Fibroblast of the aortic adventitia (primary cell): ENCODE measurements at regions not wholly inside any gene's neighbourhood (a gene's known extent, or its start where the extent isn't known, plus 50 kb on each side); places are given as distances from the start of the nearest gene placed in this dataset.

Experiments used
- DNase-seq: peaks from one replicate; pipeline ENCODE4 v3.0.0-alpha.2; 2010; ENCODE audit warnings: low read depth
- H3K4me3 ChIP-seq: 2 replicates; pipeline ENCODE4 v1.5.1; 2011; ENCODE audit warnings: low read depth, mild to moderate bottlenecking, control low read depth, low read length, moderate library complexity
- TF ChIP-seq, protein P1 (sequence below): IDR thresholded peaks from 2 replicates; pipeline ENCODE4 v1.5.1; 2011; ENCODE audit warnings: mild to moderate bottlenecking, low read length, control low read depth, inconsistent platforms; ENCODE audit not compliant: insufficient read depth

DNA sequence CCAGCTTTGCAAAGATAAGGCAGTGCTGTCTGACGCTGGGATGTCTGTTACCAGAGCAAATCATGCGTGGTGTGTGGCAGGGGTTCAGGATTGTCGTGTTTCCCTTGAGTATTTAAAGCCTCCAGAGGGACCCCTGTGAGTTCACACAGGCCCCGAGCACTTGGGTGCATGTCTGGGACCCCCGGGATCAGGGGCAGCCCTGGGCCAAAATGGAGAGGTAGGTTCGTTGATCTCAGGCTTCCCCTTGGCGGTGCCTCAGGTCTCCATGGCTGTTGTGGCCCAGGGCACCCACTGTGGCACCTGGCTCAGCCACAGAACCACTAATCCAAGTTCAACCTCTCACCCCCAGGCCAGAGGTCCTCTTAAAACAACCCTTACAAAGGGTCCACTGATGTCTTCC, 523.1 kb upstream of the DPP6 start:
- no peak for DNase-seq
- TF ChIP-seq, protein P1, sequence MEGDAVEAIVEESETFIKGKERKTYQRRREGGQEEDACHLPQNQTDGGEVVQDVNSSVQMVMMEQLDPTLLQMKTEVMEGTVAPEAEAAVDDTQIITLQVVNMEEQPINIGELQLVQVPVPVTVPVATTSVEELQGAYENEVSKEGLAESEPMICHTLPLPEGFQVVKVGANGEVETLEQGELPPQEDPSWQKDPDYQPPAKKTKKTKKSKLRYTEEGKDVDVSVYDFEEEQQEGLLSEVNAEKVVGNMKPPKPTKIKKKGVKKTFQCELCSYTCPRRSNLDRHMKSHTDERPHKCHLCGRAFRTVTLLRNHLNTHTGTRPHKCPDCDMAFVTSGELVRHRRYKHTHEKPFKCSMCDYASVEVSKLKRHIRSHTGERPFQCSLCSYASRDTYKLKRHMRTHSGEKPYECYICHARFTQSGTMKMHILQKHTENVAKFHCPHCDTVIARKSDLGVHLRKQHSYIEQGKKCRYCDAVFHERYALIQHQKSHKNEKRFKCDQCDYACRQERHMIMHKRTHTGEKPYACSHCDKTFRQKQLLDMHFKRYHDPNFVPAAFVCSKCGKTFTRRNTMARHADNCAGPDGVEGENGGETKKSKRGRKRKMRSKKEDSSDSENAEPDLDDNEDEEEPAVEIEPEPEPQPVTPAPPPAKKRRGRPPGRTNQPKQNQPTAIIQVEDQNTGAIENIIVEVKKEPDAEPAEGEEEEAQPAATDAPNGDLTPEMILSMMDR = no peak
- H3K4me3 ChIP-seq = no peak overlapping the region

DNA sequence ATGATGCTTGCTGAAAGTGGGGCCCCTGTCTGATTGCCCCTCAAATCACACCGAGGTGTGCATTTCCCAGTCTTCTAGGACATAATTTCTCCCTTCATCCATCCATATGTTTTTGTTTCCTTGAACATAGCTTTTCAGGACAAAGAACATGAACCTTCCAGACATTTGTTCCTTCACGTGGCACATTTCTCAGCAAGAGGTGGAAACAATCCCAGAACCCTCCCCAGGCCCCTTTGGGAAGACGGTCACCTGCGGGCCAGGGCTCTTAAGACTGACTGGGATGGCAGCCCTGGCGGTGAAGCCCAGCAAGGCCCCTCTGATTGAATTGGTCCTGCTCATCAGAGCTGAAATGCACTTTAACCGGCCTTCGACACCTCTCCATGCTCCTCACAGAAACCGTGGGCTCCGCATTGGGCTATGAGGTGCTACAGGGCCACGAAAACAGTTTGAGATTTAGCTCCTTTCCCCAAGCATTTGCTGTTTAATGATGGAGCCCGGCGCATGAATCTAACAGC, 522.5 kb upstream of the DPP6 start:
- TF ChIP-seq, protein P1 = no peak
- no peak overlapping the region for H3K4me3 ChIP-seq
- DNase-seq = no peak

DNA sequence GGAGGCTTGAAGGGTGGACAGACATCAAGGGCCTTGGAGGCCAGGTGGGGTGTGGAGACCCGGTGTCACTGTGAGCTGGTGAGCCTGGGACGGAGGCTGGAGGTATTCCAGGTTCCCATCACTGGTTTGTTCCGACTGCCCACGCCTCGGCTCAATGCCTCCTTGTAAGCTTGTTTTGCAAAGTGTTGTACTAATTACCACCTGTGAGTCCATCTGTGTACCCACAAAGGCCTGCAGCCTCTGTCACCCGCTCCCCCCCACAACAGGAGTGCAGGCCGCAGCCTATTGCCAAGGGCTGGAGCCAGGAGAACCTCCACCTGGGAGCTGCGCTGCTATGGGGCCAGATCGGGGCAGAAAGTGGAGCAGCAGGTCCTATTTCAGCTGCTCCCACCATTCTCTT, 521.8 kb upstream of the DPP6 start:
- H3K4me3 ChIP-seq = no peak overlapping the region
- TF ChIP-seq, protein P1 = no peak
- no peak for DNase-seq

DNA sequence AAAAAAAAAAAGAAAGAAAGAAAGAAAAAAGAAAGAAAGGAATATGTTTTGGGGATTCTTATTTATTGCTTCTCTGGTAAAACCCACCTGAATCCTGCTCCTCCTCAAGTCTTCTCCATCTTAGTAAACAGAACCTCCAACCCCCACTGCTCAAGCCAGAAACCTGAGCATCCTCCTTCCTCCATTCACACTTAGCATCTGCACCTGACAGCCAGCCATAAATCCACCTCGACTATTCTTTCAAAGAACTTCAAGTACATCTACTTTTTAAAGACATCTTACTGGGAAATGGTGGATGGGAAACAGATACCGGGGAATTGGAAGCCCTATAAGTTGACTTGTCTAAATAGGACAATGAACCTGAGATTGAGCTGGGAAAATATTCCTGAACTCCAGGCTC, 519.9 kb upstream of the DPP6 start:
- no peak overlapping the region for H3K4me3 ChIP-seq
- no peak for DNase-seq
- TF ChIP-seq, protein P1 = no peak

DNA sequence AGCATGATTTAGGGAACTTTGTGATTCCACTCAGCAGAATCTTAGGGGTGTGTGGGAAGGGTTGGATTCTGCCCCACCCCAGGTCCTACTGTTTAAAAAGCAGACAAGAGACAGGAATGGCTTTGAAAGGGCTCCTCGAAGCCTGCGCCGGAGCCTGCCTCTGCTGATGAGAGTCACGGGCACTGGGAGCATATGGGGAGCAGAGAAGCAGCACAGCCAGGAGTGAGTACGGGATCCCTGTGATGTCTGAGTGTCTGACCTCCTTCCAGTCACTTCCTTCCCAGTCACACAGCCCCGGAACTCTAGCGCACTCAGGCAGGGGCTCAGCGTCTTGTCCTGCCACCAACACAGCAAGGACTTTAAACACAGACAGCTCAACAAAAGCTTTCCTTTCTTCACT, 514.9 kb upstream of the DPP6 start:
- H3K4me3 ChIP-seq = no peak overlapping the region
- TF ChIP-seq, protein P1 = no peak
- DNase-seq = no peak

DNA sequence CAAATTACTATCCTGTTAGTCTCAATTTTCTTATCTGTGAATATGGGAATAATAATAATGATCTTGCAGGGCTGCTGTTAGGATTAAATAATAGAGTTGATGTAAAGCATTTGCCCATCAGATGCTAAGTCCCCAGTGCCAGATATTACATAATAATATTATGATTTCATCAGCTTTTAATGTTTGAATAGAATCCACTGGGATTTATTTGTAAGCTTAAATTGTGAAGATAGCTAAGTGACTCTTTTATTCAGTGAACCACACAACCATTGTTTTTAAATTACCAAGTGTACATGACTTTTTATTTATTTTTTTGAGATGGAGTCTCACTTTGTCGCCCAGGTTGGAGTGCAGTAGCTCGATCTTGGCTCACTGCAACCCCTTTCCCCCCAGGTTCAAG, 510.3 kb upstream of the DPP6 start:
- DNase-seq = no peak
- TF ChIP-seq, protein P1 = no peak
- no peak overlapping the region for H3K4me3 ChIP-seq

DNA sequence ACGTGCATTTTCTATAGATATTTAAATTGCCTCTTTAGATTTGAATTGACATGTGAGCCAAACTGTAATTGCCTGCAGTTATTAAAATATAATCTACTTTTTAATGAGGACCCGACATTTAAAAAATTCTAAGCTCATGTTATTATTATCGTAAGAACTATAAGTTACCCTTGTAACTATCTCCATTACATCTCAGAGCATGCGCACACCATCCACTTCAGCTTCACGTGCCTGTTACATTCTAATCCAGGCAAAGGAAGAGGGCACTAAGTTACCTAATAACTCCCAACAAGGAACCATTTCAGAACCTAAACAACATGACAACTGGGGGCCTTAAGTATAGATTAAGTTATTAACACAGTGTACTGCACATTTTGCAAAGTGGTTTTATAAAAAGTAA, 509.0 kb upstream of the DPP6 start:
- no peak for DNase-seq

More for the DNA sequence above, 509.0 kb upstream of the DPP6 start:
- H3K4me3 ChIP-seq = no peak overlapping the region
- TF ChIP-seq, protein P1 = no peak
